Stimulated activated CD8-positive, alpha-beta memory T cell treated with anti-CD3 and anti-CD28 coated beads, Interleukin-15, amount 100 ng/mL, for 48 hours (primary cell): ENCODE measurements at regions not wholly inside any gene's neighbourhood (a gene's known extent, or its start where the extent isn't known, plus 50 kb on each side); places are given as distances from the start of the nearest gene placed in this dataset.
"Not testable (repeated sequence)": the region's sequence is repeated elsewhere in the genome, so short reads cannot be mapped to it uniquely, and the experiment has no call there.

Experiments used
- DNase-seq, 2 donors: peaks; one replicate each; pipeline ENCODE4 v3.0.0-alpha.2; 2020; ENCODE audit warnings: low read depth in 2 of 2

DNA sequence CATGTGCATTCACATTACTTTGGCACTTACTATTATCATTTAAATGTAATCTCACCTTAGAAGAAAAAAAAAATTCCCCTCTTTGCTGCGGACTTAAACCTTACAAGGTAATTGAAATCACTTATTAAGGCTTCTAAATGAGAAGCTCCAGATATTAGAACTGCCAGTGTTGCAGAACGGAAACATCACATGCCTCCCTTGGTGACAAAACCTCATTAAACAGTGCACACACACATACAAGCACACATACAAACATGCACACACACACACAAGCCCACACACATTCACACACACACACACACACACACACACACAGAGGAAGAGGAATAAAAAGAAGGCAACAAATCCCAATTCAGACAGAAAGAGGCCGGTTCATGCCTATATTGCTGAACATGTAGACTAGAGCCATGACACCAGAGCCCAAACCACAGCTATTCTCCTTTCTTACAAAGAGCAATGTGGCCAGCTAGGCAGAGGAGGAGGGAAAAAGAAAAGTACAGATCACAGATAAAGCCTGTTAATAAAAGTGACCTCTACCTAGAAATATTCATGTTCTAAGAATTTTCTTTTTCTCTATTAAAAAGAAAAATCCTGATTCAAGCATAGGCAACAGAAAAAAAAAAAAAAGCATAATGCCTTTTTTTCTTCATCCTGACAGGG, 405.2 kb upstream of the FLRT2 start:
- no peak for DNase-seq

DNA sequence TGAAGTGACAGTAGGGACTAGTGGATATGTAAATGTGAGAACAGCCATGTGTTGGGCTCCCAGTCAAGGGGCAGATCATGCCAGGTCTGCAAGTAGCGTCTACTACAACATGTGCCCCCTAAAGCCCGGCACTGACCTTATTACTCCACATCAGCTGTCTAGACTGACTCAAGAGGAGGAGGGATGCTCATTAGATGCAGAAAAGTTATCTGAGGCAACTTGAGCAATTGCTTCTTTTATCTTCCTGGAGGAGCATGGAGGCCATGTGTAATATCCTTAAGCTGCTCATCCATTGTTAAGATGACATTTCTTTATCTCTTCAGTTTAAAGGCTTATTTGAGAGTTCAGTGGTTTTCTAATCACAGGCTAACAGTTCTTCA, 404.7 kb upstream of the FLRT2 start:
- no peak for DNase-seq

DNA sequence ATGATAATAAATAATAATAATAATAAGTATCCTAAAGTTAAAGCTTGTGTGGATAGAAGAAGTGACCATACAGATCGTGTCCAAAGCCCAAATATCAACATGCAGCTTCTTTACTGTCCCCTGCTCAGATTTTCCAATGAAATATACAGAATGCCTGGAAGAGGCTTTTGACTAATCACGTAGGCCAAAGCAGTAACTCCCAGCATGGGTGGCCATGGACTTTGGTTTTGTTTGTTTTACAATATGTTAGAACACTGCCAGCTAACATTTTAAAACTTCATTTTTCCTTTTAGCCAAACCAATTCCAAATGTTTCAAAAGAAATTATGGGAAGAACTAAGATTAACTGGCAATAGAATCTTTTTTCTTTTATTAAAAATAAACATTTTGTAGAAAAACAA, 400.0 kb upstream of the FLRT2 start:
- no peak for DNase-seq

DNA sequence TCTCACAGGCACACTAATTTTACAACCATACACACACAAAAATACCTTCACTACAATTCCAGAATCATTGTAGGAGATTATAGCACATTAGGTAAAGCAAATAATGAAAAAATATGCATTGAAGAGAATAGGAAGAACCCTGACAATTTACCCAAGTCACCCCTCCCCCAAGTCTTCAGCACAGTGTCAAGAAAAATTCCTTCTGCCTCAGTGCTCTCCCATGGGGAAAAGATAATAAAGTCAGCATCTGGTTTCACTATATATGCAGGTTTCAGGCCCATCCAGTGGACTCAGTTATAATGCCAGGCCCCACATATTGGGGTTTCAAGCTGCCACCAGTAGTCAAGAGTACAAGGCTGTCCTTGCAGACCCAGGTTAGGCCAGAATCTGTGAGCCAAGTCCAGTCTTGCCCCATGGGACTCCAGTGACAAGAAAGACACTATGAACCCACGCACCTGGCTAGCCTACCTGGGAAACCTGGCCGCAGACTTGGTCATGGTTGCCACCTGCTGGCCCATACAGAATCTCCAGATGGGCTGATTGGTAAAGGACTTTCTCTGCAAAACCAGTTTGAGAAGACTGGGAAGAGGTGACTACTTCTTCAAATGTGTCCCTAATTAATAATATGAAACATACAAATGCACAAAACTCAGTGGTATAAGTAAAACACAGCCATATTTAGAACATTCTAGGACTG, 398.6 kb upstream of the FLRT2 start:
- no peak for DNase-seq

DNA sequence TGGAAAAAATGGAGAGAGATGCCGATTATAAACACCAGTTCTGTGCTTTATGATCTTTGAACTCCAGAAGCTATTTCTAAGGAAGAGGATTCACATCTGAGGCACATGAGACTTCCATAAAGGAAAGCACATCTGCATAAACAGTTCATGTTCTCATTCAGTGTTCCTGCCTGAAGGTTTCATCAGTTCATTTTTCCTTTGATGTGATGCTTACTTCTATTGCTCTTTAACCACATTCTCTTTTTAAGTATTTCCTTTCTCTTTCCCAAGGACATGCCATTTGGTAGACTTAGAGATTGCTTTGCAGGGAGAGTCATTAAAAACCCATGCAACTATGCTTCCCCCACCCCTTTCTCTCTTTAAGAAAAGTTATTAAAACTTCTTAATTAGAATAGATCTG, 387.0 kb upstream of the FLRT2 start:
- DNase-seq, result no peak

DNA sequence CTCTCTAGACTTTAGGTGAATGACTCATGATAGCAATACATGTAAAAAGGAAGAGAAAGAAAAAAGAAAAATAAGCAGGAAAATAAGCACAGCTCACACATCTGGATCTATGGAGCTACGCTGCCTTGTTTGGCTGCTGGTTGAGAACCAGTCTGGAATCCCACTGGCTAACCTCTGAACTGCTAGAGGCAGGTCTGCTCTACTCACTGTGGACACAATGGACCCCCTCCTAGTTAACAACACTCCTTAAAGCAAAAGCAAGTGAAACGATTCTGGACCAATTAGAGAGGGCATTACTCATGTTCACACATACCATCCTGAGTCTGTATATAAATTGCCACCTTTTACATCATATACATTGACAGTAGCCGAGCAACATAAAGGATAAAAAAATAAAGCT, 383.2 kb upstream of the FLRT2 start:
- no peak for DNase-seq

DNA sequence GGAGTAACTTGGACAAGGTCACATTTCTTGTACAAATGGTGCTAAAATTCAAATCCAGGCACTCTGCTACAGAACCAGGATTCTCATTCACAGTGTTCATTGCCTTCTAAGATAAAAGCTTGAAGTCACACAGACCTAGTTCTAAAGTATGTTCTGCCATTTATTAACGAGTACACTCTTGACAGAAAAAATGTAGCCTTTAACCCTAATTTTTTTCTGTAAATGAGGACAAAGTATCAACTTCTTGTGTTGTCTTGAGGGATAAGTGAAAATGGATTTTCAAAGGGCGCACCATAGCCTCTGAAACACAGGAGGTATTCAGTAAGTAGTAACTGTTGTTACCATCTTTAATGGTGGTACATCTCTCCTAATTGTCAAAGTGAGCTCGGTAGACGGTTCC, 379.8 kb upstream of the FLRT2 start:
- no peak for DNase-seq

DNA sequence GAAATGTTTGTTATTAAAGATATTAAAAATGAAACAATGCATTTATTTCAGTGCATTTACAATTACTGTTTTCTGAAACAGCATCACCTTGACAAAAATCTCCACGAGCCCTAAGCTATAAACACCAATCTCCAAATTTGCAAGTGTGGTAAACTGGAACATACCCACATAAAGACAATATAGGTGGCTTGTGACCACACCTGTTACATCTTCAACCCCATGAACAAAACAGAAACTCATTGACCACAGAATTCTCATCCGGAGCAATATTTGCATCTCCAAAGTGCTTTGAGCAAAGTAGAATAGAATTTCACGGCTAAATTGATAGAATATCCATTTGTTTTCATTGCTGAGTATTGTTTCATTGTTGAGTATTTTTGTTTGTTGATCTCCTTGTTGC, 375.2 kb upstream of the FLRT2 start:
- DNase-seq, result no peak

DNA sequence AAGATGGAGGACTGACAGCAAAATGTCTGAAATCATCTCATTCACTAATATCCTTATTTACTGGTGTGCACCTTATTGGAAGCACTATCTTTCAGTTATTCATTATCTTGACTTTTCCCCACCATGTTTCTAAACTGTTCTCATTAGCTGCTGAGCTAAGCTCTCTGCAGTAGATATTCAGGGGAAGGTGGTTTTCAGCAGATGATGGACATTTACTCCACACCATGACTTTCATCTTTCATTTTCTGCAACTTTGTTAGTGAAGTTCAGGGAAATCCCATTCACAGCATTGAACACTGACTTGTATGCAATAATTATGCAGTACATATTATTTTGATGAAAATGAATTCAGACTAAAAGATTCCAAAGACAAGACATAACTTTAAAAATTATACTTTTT, 373.6 kb upstream of the FLRT2 start:
- no peak for DNase-seq

DNA sequence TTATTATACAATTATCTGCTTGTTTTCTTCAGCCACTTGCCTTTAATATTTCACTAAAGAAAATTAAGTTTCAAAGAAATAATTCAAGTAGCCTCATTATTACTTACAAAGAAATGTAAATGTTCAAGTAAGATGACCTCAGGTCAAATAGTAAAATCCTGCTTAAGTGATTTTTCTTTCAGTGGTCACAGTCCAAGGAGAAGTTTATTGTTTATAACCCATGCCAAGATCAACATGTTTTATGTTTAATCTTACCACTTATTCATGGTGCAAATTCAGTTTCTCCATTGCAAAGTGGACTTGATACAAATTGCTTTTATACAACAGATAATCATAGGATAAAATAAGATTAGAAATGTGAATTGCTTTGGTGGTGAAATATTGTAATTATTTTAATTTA, 370.2 kb upstream of the FLRT2 start:
- no peak for DNase-seq

DNA sequence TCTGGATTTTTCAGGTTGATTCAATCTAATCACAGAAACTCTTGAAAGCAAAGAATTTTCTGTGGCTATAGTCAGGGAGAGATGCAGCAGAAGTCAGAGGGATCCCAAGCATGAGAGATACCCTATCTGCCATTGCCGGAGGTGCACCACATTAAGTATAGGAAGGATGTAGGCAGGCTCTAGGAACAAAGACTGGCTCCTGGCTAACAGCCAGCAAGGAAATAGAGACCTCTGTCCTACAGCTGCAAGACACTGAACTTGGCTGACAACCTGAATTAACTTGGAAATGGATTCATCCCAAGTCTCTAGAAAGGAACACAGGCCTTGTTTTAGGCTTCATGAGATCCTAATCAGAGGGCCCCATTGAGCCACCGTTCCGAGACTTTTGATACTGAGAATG, 364.9 kb upstream of the FLRT2 start:
- DNase-seq, result no peak

DNA sequence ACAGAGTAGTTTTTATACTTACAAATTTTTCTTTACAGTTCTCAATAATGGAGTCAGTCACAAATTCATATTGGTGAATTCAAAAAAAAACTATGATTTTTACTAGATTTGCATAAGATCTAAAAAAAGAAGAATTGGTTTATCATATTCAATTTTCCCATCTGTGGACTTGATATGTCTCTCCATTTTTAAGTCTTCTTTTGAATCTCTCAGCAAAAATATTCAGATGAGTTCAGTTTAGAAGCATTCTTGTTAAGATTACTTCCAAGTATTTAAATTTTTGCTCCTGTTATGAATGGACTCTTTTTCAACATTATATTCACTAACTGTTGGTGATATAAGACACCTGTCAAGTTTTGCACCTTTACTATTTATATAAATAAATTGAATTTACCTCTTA, 360.6 kb upstream of the FLRT2 start:
- no peak for DNase-seq

DNA sequence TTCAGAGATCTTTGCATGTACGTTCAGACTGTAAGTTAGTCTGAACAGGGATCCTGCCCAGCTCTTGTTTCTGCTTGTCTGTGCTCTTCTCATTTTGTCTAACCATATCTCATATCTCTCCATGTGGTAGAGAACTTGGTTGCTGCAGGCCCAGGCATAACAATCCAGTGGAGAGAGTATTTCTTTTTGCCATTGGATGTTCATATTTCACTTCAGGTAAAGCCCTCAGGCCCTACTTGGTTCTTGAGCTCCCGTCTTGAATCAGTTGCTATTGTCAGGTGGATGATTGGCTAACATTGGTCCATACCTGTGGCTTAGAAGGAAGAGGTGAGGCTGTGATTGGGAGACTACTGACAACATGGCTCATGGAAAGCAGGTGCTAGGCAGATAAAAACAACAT, 357.7 kb upstream of the FLRT2 start:
- no peak for DNase-seq

DNA sequence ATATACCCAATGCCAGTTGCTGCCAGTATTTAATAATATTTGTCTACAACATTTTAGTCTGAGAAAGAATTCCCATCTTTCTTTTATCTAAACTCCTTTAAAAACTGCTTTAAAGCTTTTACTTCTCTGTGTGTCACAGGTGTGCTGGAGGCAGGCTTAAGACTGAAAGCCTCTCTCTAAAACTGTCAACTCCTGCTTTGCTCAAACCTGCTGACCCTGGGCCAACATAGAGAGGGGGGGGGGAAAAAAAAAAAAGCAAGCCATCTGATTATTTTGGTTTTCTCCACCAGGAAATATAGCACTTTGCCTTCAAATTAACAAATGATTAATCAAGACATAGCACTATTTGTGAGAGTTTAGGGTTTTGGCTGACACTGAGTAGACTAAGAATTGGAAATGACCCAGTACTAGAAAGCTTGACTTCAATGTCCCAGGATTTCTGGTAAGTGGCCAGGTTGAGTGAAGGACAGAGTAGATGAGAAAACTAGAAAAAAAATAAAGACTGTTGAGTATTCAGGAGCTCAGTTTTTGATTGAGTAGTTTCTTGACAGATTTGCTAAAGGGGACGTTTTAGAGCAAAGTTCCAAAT, 357.0 kb upstream of the FLRT2 start:
- no peak for DNase-seq

DNA sequence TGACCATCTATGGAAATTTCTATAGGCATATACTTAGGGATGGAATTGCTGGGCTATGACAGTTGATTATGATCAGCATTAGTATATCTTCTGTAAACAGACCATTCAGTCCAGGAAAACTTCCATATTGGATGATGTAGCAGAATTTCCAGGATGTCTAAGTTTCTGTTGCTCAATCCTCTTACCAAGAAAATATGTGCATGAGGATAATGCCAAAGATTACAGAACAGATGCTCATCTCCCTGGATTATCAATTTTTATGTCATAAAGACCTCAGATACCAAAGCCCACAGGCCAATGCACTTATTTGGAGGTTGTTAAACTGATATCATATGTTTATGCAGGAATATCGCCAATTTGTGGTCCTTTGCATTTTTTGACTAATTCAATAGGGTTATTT, 354.4 kb upstream of the FLRT2 start:
- DNase-seq, result no peak

DNA sequence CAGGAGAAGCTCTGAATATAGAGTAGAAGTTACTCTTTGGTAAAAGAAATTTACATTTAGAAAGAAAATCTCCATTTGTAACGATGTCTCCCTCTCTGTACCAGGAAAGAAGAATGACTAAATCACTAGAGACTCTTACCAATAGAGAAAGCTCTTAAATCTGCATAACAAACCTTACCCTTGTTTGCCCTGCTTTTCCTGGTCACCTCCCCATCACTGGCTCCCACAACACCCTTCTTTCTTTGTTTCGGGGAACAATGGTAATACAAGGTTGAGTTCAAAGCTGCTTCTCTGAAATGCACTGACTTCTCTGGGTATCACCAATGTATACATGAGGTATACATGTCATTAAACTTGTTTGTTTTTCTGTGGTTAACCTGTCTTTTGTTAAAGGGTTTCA, 351.1 kb upstream of the FLRT2 start:
- no peak for DNase-seq

DNA sequence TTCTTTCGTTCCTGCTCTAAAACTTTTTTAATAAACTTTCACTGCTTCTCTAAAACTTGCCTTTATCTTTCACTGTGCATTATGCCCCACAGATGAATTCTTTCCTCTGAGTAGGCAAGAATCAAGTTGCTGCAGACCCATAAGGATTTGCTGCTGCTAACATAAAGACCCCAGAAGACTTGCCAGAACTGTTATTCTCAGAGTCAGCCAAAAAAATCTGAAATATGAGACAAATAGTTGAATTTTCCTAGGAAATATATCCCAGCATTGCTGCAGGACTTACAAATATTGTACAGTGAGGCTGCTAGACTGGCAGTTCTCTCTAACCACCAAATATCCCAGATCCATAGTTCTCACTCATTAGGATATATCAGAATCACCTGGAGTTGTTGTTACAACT, 349.1 kb upstream of the FLRT2 start:
- no peak for DNase-seq

DNA sequence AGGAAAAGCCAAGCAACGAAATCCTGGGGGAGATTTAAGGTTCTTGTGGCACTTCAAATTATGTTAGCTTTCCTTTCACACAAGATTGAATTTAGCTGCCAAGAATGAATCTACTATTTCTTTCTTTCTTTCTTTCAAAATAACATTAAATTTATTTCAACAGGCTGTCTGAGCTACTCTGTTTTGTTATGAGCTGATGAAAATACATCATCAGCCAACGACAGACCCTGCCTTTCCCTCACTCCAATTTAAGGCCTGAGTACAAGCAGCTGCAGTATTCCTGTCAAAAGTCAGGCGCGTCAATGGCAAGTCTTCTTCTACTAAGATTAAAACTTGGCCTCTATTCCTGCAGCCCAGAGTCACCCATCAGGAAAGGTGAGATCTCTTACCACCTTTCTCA, 347.7 kb upstream of the FLRT2 start:
- no peak for DNase-seq

DNA sequence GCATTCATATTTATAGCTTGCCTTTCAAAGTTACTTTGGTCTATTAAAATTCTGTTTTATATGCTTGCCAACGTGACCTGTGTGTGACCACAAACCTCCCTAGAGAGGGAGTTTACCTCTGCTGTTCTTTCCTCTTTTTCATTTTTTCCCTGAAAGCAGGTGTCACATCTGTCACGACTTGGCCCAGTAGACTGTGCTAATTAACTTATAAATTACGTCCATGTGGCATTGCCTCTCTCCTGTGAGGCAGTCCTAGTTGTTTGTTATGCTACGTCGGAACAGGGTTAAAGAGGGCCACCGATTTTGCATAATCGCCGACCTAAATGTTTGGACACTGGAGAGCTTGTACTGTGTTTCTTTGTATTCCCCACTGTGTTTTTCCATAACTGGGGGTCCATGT, 343.9 kb upstream of the FLRT2 start:
- no peak for DNase-seq

DNA sequence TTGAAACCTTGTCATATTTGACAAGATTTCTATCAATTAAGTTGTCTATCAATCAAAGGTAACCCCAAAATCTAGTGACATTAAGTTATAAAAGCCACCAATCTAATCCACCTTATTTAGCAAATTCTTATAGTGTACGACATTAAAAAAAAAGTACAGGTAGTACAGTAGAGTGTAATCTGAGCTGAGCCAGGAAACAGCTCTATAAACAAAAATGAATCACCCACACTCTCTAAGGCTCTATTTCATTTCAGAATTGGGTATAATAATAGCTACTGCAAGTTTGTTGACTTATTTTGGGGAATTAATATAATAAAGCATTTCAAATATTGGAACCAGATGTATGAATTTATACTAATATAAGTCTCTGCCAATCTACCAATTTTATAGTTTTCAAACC, 342.4 kb upstream of the FLRT2 start:
- DNase-seq, result no peak

DNA sequence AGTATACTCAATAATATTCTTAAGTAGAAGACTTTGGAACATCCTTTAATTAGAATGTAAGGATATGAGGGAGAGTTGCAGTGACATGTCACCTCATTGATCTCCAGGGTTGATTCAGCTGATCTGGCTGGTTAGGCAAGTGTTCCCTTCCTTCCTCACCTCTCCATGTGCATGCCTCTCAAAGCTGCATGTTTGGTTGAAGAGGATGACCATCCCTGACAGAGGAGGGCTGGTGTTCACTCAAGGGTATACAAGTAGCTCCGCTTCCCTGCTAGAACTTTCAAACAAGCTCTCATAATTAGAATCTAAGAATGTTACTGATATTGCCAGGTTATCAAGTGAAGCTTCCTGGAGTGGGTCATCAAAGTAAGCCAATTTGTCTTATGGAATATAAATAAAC, 341.1 kb upstream of the FLRT2 start:
- no peak for DNase-seq

DNA sequence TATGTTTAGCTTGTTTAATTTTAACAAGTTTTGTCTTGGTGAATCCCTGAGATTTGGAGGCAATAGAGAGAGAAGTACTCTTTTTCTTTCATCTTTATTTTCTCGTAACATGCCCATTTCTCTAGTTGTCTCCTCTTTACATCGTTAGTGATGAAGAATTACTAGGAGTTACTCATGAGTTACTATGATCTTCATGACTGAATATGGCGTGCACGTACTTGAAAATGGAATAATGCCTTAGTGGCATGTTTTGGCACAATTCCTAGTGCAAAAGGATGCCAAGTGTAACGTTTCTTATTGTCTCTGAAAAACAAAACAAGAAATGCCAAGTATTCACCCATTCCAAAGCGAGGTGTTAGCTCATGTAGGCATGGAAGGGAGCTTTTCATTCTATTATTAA, 340.7 kb upstream of the FLRT2 start:
- not testable (repeated sequence) for DNase-seq

DNA sequence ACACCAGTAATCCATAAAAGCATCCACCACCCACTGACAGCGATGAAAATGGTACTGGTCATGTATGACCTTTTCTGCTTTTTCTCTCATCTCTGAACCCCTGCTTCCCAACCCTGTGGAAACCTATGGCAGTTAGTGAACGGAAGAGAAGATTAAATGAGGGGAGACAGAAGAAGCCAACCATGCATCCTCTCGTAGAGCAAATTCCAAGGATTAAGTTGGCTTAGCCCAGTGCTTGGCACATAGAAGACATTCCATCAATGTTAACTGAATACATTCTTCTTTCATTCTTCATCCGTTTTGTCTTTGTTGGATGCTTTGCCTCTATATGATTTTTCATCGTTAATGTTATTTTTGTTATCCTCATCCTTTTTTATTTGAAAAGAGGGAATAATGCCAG, 339.7 kb upstream of the FLRT2 start:
- no peak for DNase-seq

DNA sequence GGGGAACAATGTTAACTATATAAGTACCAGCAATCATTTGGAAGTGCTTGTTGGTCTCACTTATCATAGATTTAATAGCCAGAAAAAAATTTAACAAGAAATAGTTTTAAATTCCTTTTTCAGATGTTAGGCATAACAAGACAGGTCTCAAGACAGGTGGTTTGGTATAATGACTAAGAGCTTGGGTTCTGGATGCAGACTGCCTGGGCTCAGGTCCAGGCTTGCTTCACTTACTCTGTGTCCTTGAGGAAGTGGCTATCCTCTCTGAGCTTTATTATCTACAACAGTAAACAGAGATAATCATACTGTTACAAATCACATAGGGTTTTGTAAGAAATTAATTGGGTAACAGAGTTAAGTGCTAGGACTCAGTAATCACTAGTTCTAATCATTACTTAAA, 338.0 kb upstream of the FLRT2 start:
- DNase-seq, result no peak
